WTC11 (cell line): ENCODE measurements at regions not wholly inside any gene's neighbourhood (a gene's known extent, or its start where the extent isn't known, plus 50 kb on each side); places are given as distances from the start of the nearest gene placed in this dataset.
"Not testable (repeated sequence)": the region's sequence is repeated elsewhere in the genome, so short reads cannot be mapped to it uniquely, and the experiment has no call there.

Source experiments
- ATAC-seq: fragments of 200-7000 bp; cut with Tn5 transposase; 2 replicates; pipeline ENCODE4 v1.10.0; 2021; ENCODE audit warnings: mild to moderate bottlenecking, moderate library complexity
- CTCF ChIA-PET: fragments of 300-600 bp; sonication (Branson Sonifier 250); formaldehyde crosslinking; loops from one replicate; lab custom pipeline; 2021; ENCODE audit warnings: antibody characterized with exemption; lab: Charles Lee
- POLR2A ChIA-PET: fragments of 350-600 bp; sonication (Branson Sonifier 250); formaldehyde crosslinking; loops from one replicate; lab custom pipeline; 2021; ENCODE audit warnings: antibody characterized with exemption; lab: Charles Lee
- DNase-seq: peaks from one replicate; pipeline ENCODE4 v3.0.0; 2021; ENCODE audit warnings: low spot score
- H3K27ac Mint-ChIP-seq: 2 replicates; pipeline ENCODE4 v1.8.0; 2021; ENCODE audit warnings: mixed read lengths
- H3K27me3 Mint-ChIP-seq: 2 replicates; pipeline ENCODE4 v1.8.0; 2021; ENCODE audit warnings: low read depth, mild to moderate bottlenecking, moderate library complexity, mixed read lengths
- H3K36me3 Mint-ChIP-seq: 2 replicates; pipeline ENCODE4 v1.8.0; 2021; ENCODE audit warnings: mixed read lengths
- H3K4me1 Mint-ChIP-seq: 2 replicates; pipeline ENCODE4 v1.8.0; 2022; ENCODE audit warnings: mixed read lengths
- H3K4me3 Mint-ChIP-seq: 2 replicates; pipeline ENCODE4 v1.8.0; 2021; ENCODE audit warnings: mild to moderate bottlenecking, moderate library complexity, mixed read lengths
- H3K9me3 Mint-ChIP-seq: 2 replicates; pipeline ENCODE4 v1.8.0; 2021; ENCODE audit warnings: mixed read lengths
- CREB1 ChIP-seq: sonication (generic); formaldehyde crosslinking; IDR thresholded peaks from 2 replicates; pipeline ENCODE4 v1.8.0; 2023; ENCODE audit warnings: mild to moderate bottlenecking, missing genetic modification reagents
- CREM ChIP-seq: sonication (generic); formaldehyde crosslinking; IDR thresholded peaks from 2 replicates; pipeline ENCODE4 v1.8.1; 2022; ENCODE audit warnings: mild to moderate bottlenecking, missing genetic modification reagents, moderate library complexity
- E2F1 ChIP-seq: sonication (generic); formaldehyde crosslinking; IDR thresholded peaks from 2 replicates; pipeline ENCODE4 v1.8.0; 2022; ENCODE audit warnings: mild to moderate bottlenecking, missing genetic modification reagents
- ELF4 ChIP-seq: sonication (generic); formaldehyde crosslinking; IDR thresholded peaks from 2 replicates; pipeline ENCODE4 v1.8.1; 2022; ENCODE audit warnings: low read depth, mild to moderate bottlenecking, moderate library complexity, missing genetic modification reagents
- GRHL2 ChIP-seq: fragments of 250-450 bp; sonication (Bioruptor Pico); IDR thresholded peaks from 2 replicates; pipeline ENCODE4 v1.8.0; 2022; ENCODE audit warnings: mild to moderate bottlenecking, moderate library complexity; ENCODE audit not compliant: insufficient replicate concordance, severe bottlenecking
- HMGA2 ChIP-seq: fragments of 250-450 bp; sonication (Bioruptor Pico); IDR thresholded peaks from 2 replicates; pipeline ENCODE4 v1.4.0; 2021; ENCODE audit warnings: mild to moderate bottlenecking, moderate library complexity
- MYBL2 ChIP-seq: sonication (generic); formaldehyde crosslinking; IDR thresholded peaks from 2 replicates; pipeline ENCODE4 v1.8.1; 2023; ENCODE audit warnings: mild to moderate bottlenecking, moderate library complexity, missing genetic modification reagents
- NFATC4 ChIP-seq: fragments of 250-450 bp; sonication (Bioruptor Pico); IDR thresholded peaks from 2 replicates; pipeline ENCODE4 v1.9.0; 2021; ENCODE audit warnings: mild to moderate bottlenecking
- RORB ChIP-seq: fragments of 250-450 bp; sonication (Bioruptor Pico); IDR thresholded peaks from 2 replicates; pipeline ENCODE4 v1.9.0; 2021; ENCODE audit warnings: mild to moderate bottlenecking
- SMAD3 ChIP-seq: sonication (generic); formaldehyde crosslinking; IDR thresholded peaks from 2 replicates; pipeline ENCODE4 v1.8.0; 2022; ENCODE audit warnings: missing genetic modification reagents, mild to moderate bottlenecking, borderline replicate concordance
- TCF7 ChIP-seq: sonication (generic); formaldehyde crosslinking; IDR thresholded peaks from 2 replicates; pipeline ENCODE4 v1.8.0; 2022; ENCODE audit warnings: mild to moderate bottlenecking, low read depth, missing genetic modification reagents, moderate library complexity
- USF2 ChIP-seq: sonication (generic); formaldehyde crosslinking; IDR thresholded peaks from 2 replicates; pipeline ENCODE4 v1.8.1; 2023; ENCODE audit warnings: mild to moderate bottlenecking, missing genetic modification reagents, moderate library complexity
- ZNF121 ChIP-seq: sonication (generic); formaldehyde crosslinking; IDR thresholded peaks from 2 replicates; pipeline ENCODE4 v1.8.0; 2023; ENCODE audit warnings: missing genetic modification reagents
- ZNF423 ChIP-seq: fragments of 250-450 bp; sonication (Bioruptor Pico); IDR thresholded peaks from 2 replicates; pipeline ENCODE4 v2.1.2; 2022; ENCODE audit warnings: mild to moderate bottlenecking, moderate library complexity
- TF ChIP-seq, protein P1 (sequence below): sonication (generic); formaldehyde crosslinking; IDR thresholded peaks from 2 replicates; pipeline ENCODE4 v1.8.0; 2023; ENCODE audit warnings: mild to moderate bottlenecking, missing genetic modification reagents
- TF ChIP-seq, protein P2 (sequence below): fragments of 250-450 bp; sonication (Bioruptor Pico); IDR thresholded peaks from 2 replicates; pipeline ENCODE4 v1.9.0; 2021; ENCODE audit warnings: mild to moderate bottlenecking
- TF ChIP-seq, protein P3 (sequence below): sonication (generic); formaldehyde crosslinking; IDR thresholded peaks from 2 replicates; pipeline ENCODE4 v1.8.1; 2022; ENCODE audit warnings: low read depth, missing genetic modification reagents, borderline replicate concordance
- TF ChIP-seq, protein P4 (sequence below): fragments of 250-450 bp; sonication (Bioruptor Pico); conservative IDR thresholded peaks from 2 replicates; pipeline ENCODE4 v1.9.0; 2021; ENCODE audit warnings: mild to moderate bottlenecking
- TF ChIP-seq, protein P5 (sequence below): sonication (generic); formaldehyde crosslinking; IDR thresholded peaks from 2 replicates; pipeline ENCODE4 v1.8.1; 2022; ENCODE audit warnings: low read depth, mild to moderate bottlenecking, moderate library complexity, missing genetic modification reagents, borderline replicate concordance
- TF ChIP-seq, protein P6 (sequence below): fragments of 200-600 bp; IDR thresholded peaks from 2 replicates; pipeline ENCODE4 v1.8.0; 2022; ENCODE audit warnings: antibody characterized with exemption

GRCh38 chr4:27126895-27127294 lies 266.3 kb downstream of the STIM2 start:
- H3K4me3 Mint-ChIP-seq, DNase-seq, ATAC-seq, H3K36me3 Mint-ChIP-seq, H3K27me3 Mint-ChIP-seq, H3K9me3 Mint-ChIP-seq, POLR2A ChIA-PET, CTCF ChIA-PET: not testable (repeated sequence)
- peak; percentile 48; the same call in 1 of the 2 replicates for TF ChIP-seq ZNF423 (CRISPR knock-in tag)
- TF ChIP-seq ZNF121 = peak; percentile 97
- Mint-ChIP-seq H3K27ac (0 out of 2 replicates have a peak overlapping the region, but pooled peaks have one; percentile 57), H3K4me1 (peaks cover 84% of the 10 kb centered on the region)

DNA sequence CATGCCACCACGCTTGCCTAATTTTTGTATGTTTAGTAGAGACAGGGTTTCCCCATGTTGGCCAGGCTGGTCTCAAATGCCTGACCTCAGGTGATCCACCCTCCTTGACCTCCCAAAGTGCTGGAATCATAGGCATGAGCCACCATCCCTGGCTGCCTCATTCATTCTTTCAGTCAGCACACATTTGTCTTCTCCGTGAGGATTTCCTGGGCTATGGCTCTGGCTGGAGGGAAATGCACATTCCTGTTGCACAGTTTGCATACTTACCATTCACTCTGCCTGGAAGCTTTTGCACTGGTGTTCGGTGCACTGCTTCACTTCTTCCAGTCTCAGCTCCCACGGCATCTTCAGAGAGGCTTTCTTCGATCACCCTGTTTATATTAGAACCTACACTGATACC lies 267.8 kb downstream of the STIM2 start:
- Mint-ChIP-seq H3K27ac (no peak overlapping the region), H3K9me3 (peaks cover 6% of the 10 kb centered on the region), H3K4me1 (peaks cover 68% of the 10 kb centered on the region), H3K27me3 (peaks cover 3% of the 10 kb centered on the region; the same call in 1 of the 2 replicates), H3K4me3 (no peak overlapping the region), H3K36me3 (0 out of 2 replicates have a peak, but pooled peaks cover under 1% of the 10 kb centered on the region)
- TF ChIP-seq RORB (no peak), ELF4 (CRISPR knock-in tag) (no peak), TCF7 (CRISPR knock-in tag) (no peak), CREM (CRISPR knock-in tag) (no peak), NFATC4 (CRISPR knock-in tag) (no peak), GRHL2 (CRISPR knock-in tag) (no peak)
- TF ChIP-seq, protein P1, sequence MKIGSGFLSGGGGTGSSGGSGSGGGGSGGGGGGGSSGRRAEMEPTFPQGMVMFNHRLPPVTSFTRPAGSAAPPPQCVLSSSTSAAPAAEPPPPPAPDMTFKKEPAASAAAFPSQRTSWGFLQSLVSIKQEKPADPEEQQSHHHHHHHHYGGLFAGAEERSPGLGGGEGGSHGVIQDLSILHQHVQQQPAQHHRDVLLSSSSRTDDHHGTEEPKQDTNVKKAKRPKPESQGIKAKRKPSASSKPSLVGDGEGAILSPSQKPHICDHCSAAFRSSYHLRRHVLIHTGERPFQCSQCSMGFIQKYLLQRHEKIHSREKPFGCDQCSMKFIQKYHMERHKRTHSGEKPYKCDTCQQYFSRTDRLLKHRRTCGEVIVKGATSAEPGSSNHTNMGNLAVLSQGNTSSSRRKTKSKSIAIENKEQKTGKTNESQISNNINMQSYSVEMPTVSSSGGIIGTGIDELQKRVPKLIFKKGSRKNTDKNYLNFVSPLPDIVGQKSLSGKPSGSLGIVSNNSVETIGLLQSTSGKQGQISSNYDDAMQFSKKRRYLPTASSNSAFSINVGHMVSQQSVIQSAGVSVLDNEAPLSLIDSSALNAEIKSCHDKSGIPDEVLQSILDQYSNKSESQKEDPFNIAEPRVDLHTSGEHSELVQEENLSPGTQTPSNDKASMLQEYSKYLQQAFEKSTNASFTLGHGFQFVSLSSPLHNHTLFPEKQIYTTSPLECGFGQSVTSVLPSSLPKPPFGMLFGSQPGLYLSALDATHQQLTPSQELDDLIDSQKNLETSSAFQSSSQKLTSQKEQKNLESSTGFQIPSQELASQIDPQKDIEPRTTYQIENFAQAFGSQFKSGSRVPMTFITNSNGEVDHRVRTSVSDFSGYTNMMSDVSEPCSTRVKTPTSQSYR (CRISPR knock-in tag) = no peak
- TF ChIP-seq, protein P2, sequence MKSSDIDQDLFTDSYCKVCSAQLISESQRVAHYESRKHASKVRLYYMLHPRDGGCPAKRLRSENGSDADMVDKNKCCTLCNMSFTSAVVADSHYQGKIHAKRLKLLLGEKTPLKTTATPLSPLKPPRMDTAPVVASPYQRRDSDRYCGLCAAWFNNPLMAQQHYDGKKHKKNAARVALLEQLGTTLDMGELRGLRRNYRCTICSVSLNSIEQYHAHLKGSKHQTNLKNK (CRISPR knock-in tag) = no peak
- TF ChIP-seq, protein P3, sequence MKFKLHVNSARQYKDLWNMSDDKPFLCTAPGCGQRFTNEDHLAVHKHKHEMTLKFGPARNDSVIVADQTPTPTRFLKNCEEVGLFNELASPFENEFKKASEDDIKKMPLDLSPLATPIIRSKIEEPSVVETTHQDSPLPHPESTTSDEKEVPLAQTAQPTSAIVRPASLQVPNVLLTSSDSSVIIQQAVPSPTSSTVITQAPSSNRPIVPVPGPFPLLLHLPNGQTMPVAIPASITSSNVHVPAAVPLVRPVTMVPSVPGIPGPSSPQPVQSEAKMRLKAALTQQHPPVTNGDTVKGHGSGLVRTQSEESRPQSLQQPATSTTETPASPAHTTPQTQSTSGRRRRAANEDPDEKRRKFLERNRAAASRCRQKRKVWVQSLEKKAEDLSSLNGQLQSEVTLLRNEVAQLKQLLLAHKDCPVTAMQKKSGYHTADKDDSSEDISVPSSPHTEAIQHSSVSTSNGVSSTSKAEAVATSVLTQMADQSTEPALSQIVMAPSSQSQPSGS (CRISPR knock-in tag) = no peak
- TF ChIP-seq, protein P4, sequence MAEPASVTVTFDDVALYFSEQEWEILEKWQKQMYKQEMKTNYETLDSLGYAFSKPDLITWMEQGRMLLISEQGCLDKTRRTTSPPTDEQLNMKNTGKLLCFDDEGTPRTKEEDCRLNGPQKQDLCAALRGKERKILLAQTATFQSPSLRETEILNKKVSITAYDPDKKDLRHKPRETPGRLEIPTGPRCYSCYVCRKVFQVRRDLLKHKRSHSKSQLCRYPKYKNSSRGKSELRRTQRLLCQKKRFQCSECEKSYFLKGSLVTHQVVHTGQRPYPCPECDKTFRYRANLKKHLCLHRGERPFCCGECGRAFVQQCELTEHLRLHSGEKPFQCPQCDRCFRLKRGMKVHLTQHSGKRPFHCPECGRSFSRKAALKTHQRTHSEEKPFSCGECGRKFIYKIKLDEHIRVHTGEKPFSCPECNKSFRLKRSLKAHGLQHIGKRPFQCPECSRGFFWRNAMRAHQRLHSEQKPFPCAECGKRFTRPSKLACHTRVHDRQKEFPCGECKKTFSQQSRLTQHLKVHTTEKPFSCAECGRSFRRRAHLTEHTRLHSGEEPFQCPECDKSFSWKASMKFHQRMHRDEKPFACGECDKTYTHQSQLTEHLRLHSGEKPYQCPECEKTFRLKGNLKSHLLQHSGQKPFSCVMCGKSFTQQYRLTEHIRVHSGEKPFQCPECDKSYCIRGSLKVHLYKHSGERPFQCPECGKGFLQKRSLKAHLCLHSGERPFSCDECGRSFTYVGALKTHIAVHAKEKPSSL = no peak
- DNase-seq = no peak
- ChIA-PET CTCF (no interaction called here), POLR2A (no interaction called here)
- no peak for ATAC-seq

GRCh38 chr4:27129871-27130366 lies 269.3 kb downstream of the STIM2 start:
- Mint-ChIP-seq H3K27me3 (peaks cover under 1% of the 10 kb centered on the region; the same call in 1 of the 2 replicates), H3K27ac (no peak overlapping the region), H3K4me1 (peaks cover 54% of the 10 kb centered on the region), H3K4me3 (no peak overlapping the region), H3K9me3 (peaks cover 18% of the 10 kb centered on the region), H3K36me3 (peaks cover 7% of the 10 kb centered on the region; the same call in 1 of the 2 replicates)
- CTCF ChIA-PET = interaction anchor here (1.0 kb wide), 1 partner anchor 81 kb away, joined by 4 read pairs; no protein-coding TSS in a partner anchor
- DNase-seq (no peak), ATAC-seq (no peak; the same call in 1 of the 2 replicates)
- POLR2A ChIA-PET = no interaction called here
- TF ChIP-seq MYBL2 (CRISPR knock-in tag) = no peak
- no peak for TF ChIP-seq CREB1 (CRISPR knock-in tag)
- no peak for TF ChIP-seq USF2
- TF ChIP-seq, protein P5, sequence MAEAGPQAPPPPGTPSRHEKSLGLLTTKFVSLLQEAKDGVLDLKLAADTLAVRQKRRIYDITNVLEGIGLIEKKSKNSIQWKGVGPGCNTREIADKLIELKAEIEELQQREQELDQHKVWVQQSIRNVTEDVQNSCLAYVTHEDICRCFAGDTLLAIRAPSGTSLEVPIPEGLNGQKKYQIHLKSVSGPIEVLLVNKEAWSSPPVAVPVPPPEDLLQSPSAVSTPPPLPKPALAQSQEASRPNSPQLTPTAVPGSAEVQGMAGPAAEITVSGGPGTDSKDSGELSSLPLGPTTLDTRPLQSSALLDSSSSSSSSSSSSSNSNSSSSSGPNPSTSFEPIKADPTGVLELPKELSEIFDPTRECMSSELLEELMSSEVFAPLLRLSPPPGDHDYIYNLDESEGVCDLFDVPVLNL = no peak
- TF ChIP-seq TCF7 (CRISPR knock-in tag) = no peak
- no peak for TF ChIP-seq HMGA2
- TF ChIP-seq, protein P6, sequence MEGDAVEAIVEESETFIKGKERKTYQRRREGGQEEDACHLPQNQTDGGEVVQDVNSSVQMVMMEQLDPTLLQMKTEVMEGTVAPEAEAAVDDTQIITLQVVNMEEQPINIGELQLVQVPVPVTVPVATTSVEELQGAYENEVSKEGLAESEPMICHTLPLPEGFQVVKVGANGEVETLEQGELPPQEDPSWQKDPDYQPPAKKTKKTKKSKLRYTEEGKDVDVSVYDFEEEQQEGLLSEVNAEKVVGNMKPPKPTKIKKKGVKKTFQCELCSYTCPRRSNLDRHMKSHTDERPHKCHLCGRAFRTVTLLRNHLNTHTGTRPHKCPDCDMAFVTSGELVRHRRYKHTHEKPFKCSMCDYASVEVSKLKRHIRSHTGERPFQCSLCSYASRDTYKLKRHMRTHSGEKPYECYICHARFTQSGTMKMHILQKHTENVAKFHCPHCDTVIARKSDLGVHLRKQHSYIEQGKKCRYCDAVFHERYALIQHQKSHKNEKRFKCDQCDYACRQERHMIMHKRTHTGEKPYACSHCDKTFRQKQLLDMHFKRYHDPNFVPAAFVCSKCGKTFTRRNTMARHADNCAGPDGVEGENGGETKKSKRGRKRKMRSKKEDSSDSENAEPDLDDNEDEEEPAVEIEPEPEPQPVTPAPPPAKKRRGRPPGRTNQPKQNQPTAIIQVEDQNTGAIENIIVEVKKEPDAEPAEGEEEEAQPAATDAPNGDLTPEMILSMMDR = no peak
- TF ChIP-seq E2F1 (CRISPR knock-in tag) = no peak
- no peak for TF ChIP-seq SMAD3 (CRISPR knock-in tag)
